ENCODE measurements at regions not wholly inside any gene's neighbourhood (a gene's known extent, or its start where the extent isn't known, plus 50 kb on each side); places are given as distances from the start of the nearest gene placed in this dataset.

- Mint-ChIP-seq H3K9me3 (ENCODE audit: insufficient read depth) (no peaks in the 10 kb centered on the region), H3K27ac (no peak overlapping the region), H3K4me1 (ENCODE audit: low read depth) (no peaks in the 10 kb centered on the region), H3K36me3 (ENCODE audit: low read depth) (no peaks in the 10 kb centered on the region), H3K4me3 (no peak overlapping the region), H3K27me3 (ENCODE audit: low read depth) (no peaks in the 10 kb centered on the region)
- POLR2A ChIA-PET, result no interaction called here
- DNase-seq (no peak), ATAC-seq (no peak)
- CTCF ChIA-PET, result no interaction called here
Observed at GRCh38 chr5:7186818-7187217, 209.1 kb upstream of the ADCY2 start.

- H3K27ac Mint-ChIP-seq, result no peak overlapping the region
- H3K36me3 Mint-ChIP-seq (ENCODE audit: low read depth), result no peaks in the 10 kb centered on the region
- ChIA-PET POLR2A (no interaction called here), CTCF (no interaction called here)
- no peaks in the 10 kb centered on the region for H3K4me1 Mint-ChIP-seq (ENCODE audit: low read depth)
- no peaks in the 10 kb centered on the region for H3K9me3 Mint-ChIP-seq (ENCODE audit: insufficient read depth)
- H3K4me3 Mint-ChIP-seq, result no peak overlapping the region
- ATAC-seq, result no peak
- H3K27me3 Mint-ChIP-seq (ENCODE audit: low read depth), result no peaks in the 10 kb centered on the region
- DNase-seq, result no peak
Observed at GRCh38 chr5:7190712-7191250, 205.2 kb upstream of the ADCY2 start.

GRCh38 chr5:7192016-7192415 lies 203.9 kb upstream of the ADCY2 start:
- POLR2A ChIA-PET, result no interaction called here
- Mint-ChIP-seq H3K27ac (no peak overlapping the region), H3K4me1 (ENCODE audit: low read depth) (no peaks in the 10 kb centered on the region), H3K4me3 (no peak overlapping the region), H3K9me3 (ENCODE audit: insufficient read depth) (no peaks in the 10 kb centered on the region), H3K27me3 (ENCODE audit: low read depth) (no peaks in the 10 kb centered on the region), H3K36me3 (ENCODE audit: low read depth) (no peaks in the 10 kb centered on the region)
- CTCF ChIA-PET, result no interaction called here
- DNase-seq (no peak), ATAC-seq (no peak)

- no peak overlapping the region for H3K27ac Mint-ChIP-seq
- POLR2A ChIA-PET, result no interaction called here
- no peaks in the 10 kb centered on the region for H3K9me3 Mint-ChIP-seq (ENCODE audit: insufficient read depth)
- no peak for DNase-seq
- CTCF ChIA-PET, result no interaction called here
- H3K27me3 Mint-ChIP-seq (ENCODE audit: low read depth), result no peaks in the 10 kb centered on the region
- H3K4me1 Mint-ChIP-seq (ENCODE audit: low read depth), result no peaks in the 10 kb centered on the region
- no peak for ATAC-seq
- no peak overlapping the region for H3K4me3 Mint-ChIP-seq
- H3K36me3 Mint-ChIP-seq (ENCODE audit: low read depth), result no peaks in the 10 kb centered on the region
Observed at GRCh38 chr5:7202846-7203245, 193.1 kb upstream of the ADCY2 start.

- ChIA-PET POLR2A (no interaction called here), CTCF (no interaction called here)
- ATAC-seq (no peak), DNase-seq (no peak)
- Mint-ChIP-seq H3K4me3 (no peak overlapping the region), H3K4me1 (ENCODE audit: low read depth) (no peaks in the 10 kb centered on the region), H3K36me3 (ENCODE audit: low read depth) (no peaks in the 10 kb centered on the region), H3K27ac (no peak overlapping the region), H3K27me3 (ENCODE audit: low read depth) (no peaks in the 10 kb centered on the region), H3K9me3 (ENCODE audit: insufficient read depth) (no peaks in the 10 kb centered on the region)
Observed at GRCh38 chr5:7207979-7208378, 188.0 kb upstream of the ADCY2 start.

- Mint-ChIP-seq H3K9me3 (ENCODE audit: insufficient read depth) (no peaks in the 10 kb centered on the region), H3K36me3 (ENCODE audit: low read depth) (no peaks in the 10 kb centered on the region), H3K4me1 (ENCODE audit: low read depth) (no peaks in the 10 kb centered on the region), H3K4me3 (no peak overlapping the region), H3K27ac (no peak overlapping the region), H3K27me3 (ENCODE audit: low read depth) (no peaks in the 10 kb centered on the region)
- ATAC-seq (no peak), DNase-seq (no peak)
- CTCF ChIA-PET, result no interaction called here
- POLR2A ChIA-PET, result no interaction called here
Observed at GRCh38 chr5:7208938-7209337, 187.0 kb upstream of the ADCY2 start.

GRCh38 chr5:7209658-7210057 lies 186.3 kb upstream of the ADCY2 start:
- H3K27ac Mint-ChIP-seq, result no peak overlapping the region
- no peak overlapping the region for H3K4me3 Mint-ChIP-seq
- no peaks in the 10 kb centered on the region for H3K4me1 Mint-ChIP-seq (ENCODE audit: low read depth)
- ATAC-seq (no peak), DNase-seq (no peak)
- H3K9me3 Mint-ChIP-seq (ENCODE audit: insufficient read depth), result no peaks in the 10 kb centered on the region
- H3K36me3 Mint-ChIP-seq (ENCODE audit: low read depth), result no peaks in the 10 kb centered on the region
- POLR2A ChIA-PET, result no interaction called here
- CTCF ChIA-PET, result no interaction called here
- H3K27me3 Mint-ChIP-seq (ENCODE audit: low read depth), result no peaks in the 10 kb centered on the region

- CTCF ChIA-PET, result no interaction called here
- Mint-ChIP-seq H3K27ac (no peak overlapping the region), H3K9me3 (ENCODE audit: insufficient read depth) (no peaks in the 10 kb centered on the region), H3K36me3 (ENCODE audit: low read depth) (no peaks in the 10 kb centered on the region), H3K4me1 (ENCODE audit: low read depth) (no peaks in the 10 kb centered on the region), H3K27me3 (ENCODE audit: low read depth) (no peaks in the 10 kb centered on the region), H3K4me3 (no peak overlapping the region)
- DNase-seq (no peak), ATAC-seq (no peak)
- POLR2A ChIA-PET, result no interaction called here
Observed at GRCh38 chr5:7210549-7210948, 185.4 kb upstream of the ADCY2 start.

GRCh38 chr5:7213525-7213924 lies 182.4 kb upstream of the ADCY2 start:
- CTCF ChIA-PET, result no interaction called here
- ATAC-seq, result no peak
- H3K36me3 Mint-ChIP-seq (ENCODE audit: low read depth), result no peaks in the 10 kb centered on the region

GRCh38 chr5:7214906-7215416 lies 181.0 kb upstream of the ADCY2 start:
- Mint-ChIP-seq H3K36me3 (ENCODE audit: low read depth) (no peaks in the 10 kb centered on the region), H3K27ac (no peak overlapping the region), H3K9me3 (ENCODE audit: insufficient read depth) (no peaks in the 10 kb centered on the region), H3K27me3 (ENCODE audit: low read depth) (no peaks in the 10 kb centered on the region), H3K4me3 (no peak overlapping the region), H3K4me1 (ENCODE audit: low read depth) (no peaks in the 10 kb centered on the region)
- POLR2A ChIA-PET, result no interaction called here
- no peak for DNase-seq
- no peak for ATAC-seq
- CTCF ChIA-PET, result no interaction called here

More at GRCh38 chr5:7213525-7213924, 182.4 kb upstream of the ADCY2 start:
- H3K27me3 Mint-ChIP-seq (ENCODE audit: low read depth), result no peaks in the 10 kb centered on the region
- POLR2A ChIA-PET, result no interaction called here
- no peak for DNase-seq
- no peak overlapping the region for H3K27ac Mint-ChIP-seq
- no peaks in the 10 kb centered on the region for H3K9me3 Mint-ChIP-seq (ENCODE audit: insufficient read depth)
- no peak overlapping the region for H3K4me3 Mint-ChIP-seq
- H3K4me1 Mint-ChIP-seq (ENCODE audit: low read depth), result no peaks in the 10 kb centered on the region

- H3K36me3 Mint-ChIP-seq (ENCODE audit: low read depth), result no peaks in the 10 kb centered on the region
- ChIA-PET CTCF (no interaction called here), POLR2A (no interaction called here)
- H3K4me1 Mint-ChIP-seq (ENCODE audit: low read depth), result no peaks in the 10 kb centered on the region
- H3K27ac Mint-ChIP-seq, result no peak overlapping the region
- no peak for DNase-seq
- no peak overlapping the region for H3K4me3 Mint-ChIP-seq
- no peaks in the 10 kb centered on the region for H3K27me3 Mint-ChIP-seq (ENCODE audit: low read depth)
- H3K9me3 Mint-ChIP-seq (ENCODE audit: insufficient read depth), result no peaks in the 10 kb centered on the region
- ATAC-seq, result no peak
Observed at GRCh38 chr5:7218141-7218540, 177.8 kb upstream of the ADCY2 start.

GRCh38 chr5:7220156-7220555 lies 175.8 kb upstream of the ADCY2 start:
- no peak for ATAC-seq
- ChIA-PET CTCF (no interaction called here), POLR2A (no interaction called here)
- no peak overlapping the region for H3K4me3 Mint-ChIP-seq
- no peak overlapping the region for H3K27ac Mint-ChIP-seq
- no peaks in the 10 kb centered on the region for H3K36me3 Mint-ChIP-seq (ENCODE audit: low read depth)
- no peaks in the 10 kb centered on the region for H3K27me3 Mint-ChIP-seq (ENCODE audit: low read depth)
- no peaks in the 10 kb centered on the region for H3K4me1 Mint-ChIP-seq (ENCODE audit: low read depth)
- no peak for DNase-seq
- H3K9me3 Mint-ChIP-seq (ENCODE audit: insufficient read depth), result no peaks in the 10 kb centered on the region

- Mint-ChIP-seq H3K9me3 (ENCODE audit: insufficient read depth) (no peaks in the 10 kb centered on the region), H3K27me3 (ENCODE audit: low read depth) (no peaks in the 10 kb centered on the region), H3K4me3 (no peak overlapping the region), H3K27ac (no peak overlapping the region), H3K4me1 (ENCODE audit: low read depth) (no peaks in the 10 kb centered on the region), H3K36me3 (ENCODE audit: low read depth) (no peaks in the 10 kb centered on the region)
- POLR2A ChIA-PET, result no interaction called here
- DNase-seq (no peak), ATAC-seq (no peak)
- CTCF ChIA-PET, result no interaction called here
Observed at GRCh38 chr5:7221041-7221440, 174.9 kb upstream of the ADCY2 start.
